NCI-H82 treated with DMSO at 0.1 percent for 48 hours (cell line): ENCODE measurements at regions not wholly inside any gene's neighbourhood (a gene's known extent, or its start where the extent isn't known, plus 50 kb on each side); places are given as distances from the start of the nearest gene placed in this dataset.
A peak's percentile ranks its signal among the peaks of the same experiment; 100 is the strongest.

ENCODE experiments used
- DNase-seq: peaks from one replicate; lab custom pipeline; 2025; ENCODE audit not compliant: unreplicated experiment; lab: John Stamatoyannopoulos, UW

DNA sequence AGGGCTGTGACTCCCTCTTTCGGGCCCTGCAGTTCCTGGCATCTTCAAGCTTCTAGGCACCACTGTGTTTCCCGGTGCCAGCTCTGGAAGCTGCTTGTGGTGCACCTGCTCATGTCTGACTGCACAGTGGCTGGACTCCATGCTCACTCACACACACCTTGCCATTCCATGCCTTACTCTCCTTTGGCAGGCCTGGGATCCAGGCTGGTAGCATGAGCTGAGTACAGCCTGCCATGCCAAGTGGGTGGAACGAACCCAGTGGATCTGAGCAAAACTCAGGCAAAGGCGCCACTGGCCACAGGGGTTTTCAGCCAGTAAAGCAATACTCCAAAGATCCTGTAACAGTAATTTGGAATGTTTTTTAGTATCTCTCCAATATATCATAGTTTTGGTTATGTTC, 902.7 kb upstream of the USP15 start:
- no peak for DNase-seq

DNA sequence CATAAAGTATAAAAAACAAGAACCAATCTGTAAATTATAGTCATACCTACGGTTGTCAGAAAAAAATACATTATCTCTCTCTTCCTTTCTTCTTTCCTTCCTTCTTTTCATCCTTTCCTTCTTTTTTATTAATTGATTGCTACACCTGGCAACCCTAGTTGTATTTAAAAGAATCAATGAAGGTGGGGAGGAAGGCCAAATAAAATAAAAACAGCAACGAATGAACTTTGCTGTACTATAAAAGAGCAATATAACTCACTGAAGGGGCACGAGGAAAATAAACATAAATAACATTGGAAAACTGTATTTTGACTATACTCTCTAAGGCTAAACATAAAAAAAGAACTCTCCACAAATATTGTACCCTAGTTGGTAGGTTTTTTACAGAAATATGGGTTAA, 898.2 kb upstream of the USP15 start:
- DNase-seq = no peak

GRCh38 chr12:61365001-61365400, 895.2 kb upstream of the USP15 start:
- DNase-seq = no peak

DNA sequence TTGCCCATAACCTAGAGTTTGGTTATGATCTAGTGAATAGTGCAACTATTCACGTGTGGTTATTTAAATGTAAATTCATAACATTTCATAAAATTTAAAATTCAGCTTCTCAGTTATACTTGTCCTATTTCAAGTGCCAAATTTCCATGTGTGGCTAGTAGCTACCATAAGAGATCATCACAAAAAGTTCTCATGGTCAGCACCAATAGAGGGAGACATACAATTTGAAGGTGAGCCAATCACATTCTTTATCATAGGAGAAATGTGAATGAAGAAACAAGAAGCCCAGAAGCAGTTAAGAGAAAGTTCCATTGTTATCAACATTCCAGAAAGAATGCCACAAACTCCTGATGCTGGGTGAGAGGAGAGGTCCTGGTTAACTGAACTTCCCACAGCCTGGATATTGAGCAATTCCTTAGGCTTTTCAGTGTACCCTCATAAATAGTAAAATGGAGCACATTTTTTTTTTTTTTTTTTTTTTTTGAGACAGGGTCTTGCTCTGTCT, 892.9 kb upstream of the USP15 start:
- DNase-seq = no peak

DNA sequence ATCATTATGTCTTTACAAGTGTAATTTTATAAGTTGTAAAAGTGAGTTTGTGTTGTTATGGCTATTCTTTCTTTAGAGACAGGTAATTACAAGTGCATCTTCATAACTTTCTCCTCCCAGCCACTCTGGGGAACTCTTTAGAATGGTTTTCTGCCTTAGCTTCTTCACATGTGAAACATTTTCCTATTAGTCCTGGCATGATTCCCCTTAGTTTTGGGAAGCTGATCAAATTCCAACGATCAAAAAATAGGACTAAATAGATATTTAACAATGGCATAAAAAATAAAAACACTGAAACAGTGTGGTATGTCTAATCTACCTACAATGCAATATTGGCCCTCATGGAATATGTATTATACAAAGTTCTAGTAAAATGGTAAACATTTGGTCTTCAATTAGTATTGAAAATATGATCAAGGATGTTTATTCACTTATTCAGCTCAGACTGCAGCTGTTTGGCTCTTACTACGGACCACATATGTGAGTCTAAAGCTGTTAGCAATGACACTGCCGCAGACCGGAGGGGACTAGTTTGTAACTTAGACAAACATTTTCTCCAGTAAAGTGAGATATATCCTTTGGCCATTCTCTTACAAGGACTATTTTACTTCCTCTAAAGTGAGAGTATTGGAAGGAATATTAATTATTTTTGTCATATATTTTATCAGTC, 890.8 kb upstream of the USP15 start:
- DNase-seq = no peak

- DNase-seq = no peak
Measured at GRCh38 chr12:61384511-61384910, 875.7 kb upstream of the USP15 start.

DNA sequence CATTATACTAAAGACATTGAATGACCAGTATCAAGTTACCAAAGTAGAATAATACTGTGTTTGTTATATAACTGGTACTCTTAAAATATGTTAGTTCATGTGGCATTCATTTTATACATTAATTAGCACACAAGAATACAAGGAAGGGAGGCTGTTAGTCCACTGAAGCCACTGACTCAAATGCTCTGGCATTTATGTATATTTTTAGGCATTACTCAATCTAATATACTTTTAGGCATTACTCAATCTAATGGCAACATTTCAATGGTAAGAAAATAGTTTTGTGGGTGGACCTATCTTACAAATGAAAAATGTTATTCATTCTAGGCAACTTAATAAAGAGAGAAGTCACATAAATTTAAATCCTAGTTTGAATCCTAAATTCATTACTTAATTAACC, 874.4 kb upstream of the USP15 start:
- no peak for DNase-seq

GRCh38 chr12:61397668-61398067, 862.5 kb upstream of the USP15 start:
- DNase-seq = no peak

DNA sequence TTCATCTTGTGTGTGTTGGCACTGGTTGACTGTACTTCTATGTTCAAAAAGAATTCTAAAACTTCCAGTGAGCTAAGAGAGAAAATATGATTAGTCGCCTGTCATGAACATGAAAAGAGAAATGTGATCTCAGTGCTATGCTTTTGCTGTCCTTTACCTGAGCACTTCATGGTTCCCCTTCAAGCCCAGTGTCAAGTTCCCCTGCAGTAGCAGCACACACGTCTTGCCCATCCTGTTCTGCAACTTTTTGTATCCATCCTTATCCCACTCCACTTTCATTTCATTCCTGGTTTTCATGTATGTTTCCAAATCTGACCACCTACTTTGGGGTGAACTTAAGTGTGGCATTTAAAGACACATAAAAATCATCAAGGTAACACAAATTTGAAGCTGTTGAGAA, 848.0 kb upstream of the USP15 start:
- no peak for DNase-seq

- no peak for DNase-seq
Measured at GRCh38 chr12:61414470-61414869, 845.7 kb upstream of the USP15 start.

GRCh38 chr12:61422786-61423185, 837.4 kb upstream of the USP15 start:
- no peak for DNase-seq

DNA sequence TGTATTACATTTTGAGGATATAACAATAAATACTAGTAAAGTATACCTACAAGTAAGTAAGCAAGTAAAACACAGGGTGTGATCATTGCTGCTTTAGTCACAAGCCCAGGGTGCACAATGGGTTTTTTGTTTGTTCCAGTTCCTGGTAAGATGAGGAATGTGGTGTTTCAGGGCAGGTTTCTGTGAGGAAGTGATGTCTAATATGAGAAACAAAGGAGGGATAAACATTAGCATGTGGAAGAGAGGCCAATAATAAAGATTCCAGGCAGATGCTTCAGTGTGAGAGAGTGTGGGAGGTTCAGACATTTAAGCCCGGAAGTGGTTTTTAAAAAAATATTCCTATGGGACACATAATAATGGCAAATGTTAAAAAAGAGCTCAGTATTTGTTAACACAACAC, 808.1 kb upstream of the USP15 start:
- DNase-seq = no peak

DNA sequence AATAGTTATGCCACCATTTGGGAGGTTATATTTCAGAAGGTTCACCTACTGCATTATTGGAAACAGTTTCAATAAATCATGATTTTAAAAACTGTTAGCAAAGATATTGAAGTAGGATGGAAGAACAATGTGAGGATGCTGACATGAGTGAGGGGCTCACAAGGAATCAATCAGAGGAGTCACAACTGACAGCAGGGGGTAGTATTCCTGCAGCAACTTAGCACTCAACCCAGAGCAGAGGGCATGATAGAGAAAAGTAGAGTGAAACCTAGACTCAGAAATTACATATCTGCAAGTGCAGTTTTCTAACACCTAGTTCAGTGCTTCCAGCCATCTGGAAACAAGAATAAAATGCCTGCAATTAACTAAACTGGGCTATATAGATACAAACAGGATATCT, 772.5 kb upstream of the USP15 start:
- DNase-seq = peak; percentile 1

DNA sequence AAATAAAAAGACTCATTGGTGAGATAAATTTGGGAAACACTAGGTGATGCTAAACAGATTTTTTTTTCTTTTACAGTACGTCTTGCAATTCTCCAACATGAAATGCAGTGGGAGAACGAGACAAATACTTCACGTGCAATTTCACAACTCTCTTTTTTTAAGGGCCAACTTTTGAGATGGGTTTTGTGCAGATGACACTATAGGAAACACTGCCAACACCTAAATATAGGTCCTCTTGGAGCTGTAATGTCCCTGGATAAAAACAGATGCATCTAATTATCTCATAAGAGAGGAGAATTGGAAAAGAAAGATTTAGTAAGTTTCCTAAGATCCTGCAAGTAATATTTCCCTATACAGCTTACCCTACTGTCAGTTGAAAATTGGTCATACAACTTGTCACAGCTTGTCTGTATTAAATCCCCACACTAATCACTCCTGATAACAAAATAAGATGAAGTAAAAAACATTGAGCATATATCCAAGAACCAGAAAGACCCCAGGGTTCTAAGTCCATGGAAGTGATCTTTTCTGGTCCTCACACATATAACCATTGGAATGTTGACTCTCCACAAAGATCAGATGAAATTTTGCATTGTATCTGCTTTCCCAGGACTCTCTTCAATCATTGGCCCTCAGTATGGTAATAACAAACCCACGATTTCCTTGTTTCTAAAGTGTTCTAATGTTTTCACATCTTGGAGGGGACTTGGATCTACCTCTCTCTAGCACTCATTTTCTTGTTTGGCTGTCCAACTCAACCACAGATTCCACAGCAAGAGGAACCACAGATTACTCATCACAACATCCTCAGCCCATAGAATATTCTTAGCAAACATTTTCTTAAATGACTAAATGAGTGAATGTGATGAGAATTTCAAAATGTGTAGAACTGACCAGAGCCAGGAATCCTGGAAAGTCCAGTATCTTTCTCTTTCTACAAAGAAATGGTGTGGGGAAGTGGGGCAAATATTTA, 769.4 kb upstream of the USP15 start:
- DNase-seq = no peak

DNA sequence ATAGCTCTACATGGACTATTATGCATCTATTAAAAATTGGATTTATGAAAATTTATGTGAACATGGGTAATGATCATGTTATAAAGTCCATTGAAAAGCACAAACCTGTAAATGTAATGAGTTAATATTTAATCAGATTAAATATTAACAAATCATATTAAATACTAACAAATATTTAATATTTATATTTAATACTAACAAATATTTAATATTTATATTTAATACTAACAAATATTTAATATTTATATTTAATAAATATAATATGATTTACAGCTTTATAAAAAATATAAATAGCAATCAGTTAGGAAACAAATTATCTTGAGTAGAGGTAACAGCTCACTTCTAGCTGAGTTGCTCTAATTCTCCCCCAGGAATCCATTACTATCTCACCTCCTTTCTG, 758.0 kb upstream of the USP15 start:
- no peak for DNase-seq

GRCh38 chr12:61504396-61505080, 755.7 kb upstream of the USP15 start:
- DNase-seq = no peak

GRCh38 chr12:61513499-61513898, 746.7 kb upstream of the USP15 start:
- DNase-seq = no peak

- no peak for DNase-seq
Measured at GRCh38 chr12:61514016-61514415, 746.2 kb upstream of the USP15 start.

GRCh38 chr12:61521258-61521657, 738.9 kb upstream of the USP15 start:
- no peak for DNase-seq

- DNase-seq = no peak
Measured at GRCh38 chr12:61523276-61523992, 736.8 kb upstream of the USP15 start.

DNA sequence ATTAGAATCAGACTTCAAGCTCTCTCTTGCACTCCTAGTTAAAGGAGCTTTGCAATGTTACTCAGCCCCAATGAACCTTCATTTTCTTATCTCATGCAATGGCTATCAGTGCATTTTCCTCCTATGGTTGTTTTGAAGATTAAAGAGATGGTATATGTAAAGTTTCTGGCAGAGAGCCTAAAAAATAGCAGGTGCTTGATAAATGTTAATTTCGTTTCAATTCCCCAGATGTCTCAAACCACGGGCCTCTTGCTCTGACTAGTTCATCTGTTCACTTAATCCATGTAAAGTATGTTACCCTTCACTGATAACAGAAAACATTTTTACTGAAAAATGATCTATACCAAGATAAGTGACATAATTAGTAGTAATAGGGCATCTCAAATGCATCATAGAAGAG, 735.4 kb upstream of the USP15 start:
- no peak for DNase-seq
